Fibroblast of mammary gland (primary cell): ENCODE measurements at regions not wholly inside any gene's neighbourhood (a gene's known extent, or its start where the extent isn't known, plus 50 kb on each side); places are given as distances from the start of the nearest gene placed in this dataset.
A peak's percentile ranks its signal among the peaks of the same experiment; 100 is the strongest.

ENCODE experiments used
- DNase-seq: peaks from one replicate; pipeline ENCODE4 v3.0.0-alpha.2; 2010; ENCODE audit warnings: low read depth
- H3K4me3 ChIP-seq: 2 replicates; pipeline ENCODE4 v1.5.1; 2011; ENCODE audit warnings: low read depth, mild to moderate bottlenecking, low read length, moderate library complexity; ENCODE audit not compliant: control insufficient read depth
- TF ChIP-seq, protein P1 (sequence below): conservative IDR thresholded peaks from 2 replicates; pipeline ENCODE4 v1.5.1; 2011; ENCODE audit warnings: low read depth, low read length, inconsistent platforms; ENCODE audit not compliant: control insufficient read depth, insufficient read depth

DNA sequence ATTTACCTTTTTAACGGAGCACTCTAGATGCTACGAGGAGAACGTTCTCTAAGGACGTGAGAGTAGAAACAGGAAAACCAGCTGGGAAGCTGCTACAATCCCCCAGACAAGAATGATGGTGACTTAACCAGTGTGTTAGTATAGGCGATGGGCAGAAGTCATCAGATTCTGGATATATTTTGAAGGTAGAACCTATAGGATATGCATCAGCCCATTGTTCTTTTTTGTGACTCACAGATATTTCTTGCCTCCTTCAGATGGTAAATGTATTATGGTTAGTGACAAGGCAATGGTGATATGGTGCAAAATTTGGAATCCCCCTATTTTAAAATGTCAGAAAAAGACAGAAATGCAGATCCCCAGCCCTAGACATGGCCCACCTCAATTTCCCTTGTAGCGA is 258.2 kb downstream of the PHLDA1 start:
- no peak for DNase-seq
- TF ChIP-seq, protein P1, sequence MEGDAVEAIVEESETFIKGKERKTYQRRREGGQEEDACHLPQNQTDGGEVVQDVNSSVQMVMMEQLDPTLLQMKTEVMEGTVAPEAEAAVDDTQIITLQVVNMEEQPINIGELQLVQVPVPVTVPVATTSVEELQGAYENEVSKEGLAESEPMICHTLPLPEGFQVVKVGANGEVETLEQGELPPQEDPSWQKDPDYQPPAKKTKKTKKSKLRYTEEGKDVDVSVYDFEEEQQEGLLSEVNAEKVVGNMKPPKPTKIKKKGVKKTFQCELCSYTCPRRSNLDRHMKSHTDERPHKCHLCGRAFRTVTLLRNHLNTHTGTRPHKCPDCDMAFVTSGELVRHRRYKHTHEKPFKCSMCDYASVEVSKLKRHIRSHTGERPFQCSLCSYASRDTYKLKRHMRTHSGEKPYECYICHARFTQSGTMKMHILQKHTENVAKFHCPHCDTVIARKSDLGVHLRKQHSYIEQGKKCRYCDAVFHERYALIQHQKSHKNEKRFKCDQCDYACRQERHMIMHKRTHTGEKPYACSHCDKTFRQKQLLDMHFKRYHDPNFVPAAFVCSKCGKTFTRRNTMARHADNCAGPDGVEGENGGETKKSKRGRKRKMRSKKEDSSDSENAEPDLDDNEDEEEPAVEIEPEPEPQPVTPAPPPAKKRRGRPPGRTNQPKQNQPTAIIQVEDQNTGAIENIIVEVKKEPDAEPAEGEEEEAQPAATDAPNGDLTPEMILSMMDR: no peak
- H3K4me3 ChIP-seq: no peak overlapping the region

DNA sequence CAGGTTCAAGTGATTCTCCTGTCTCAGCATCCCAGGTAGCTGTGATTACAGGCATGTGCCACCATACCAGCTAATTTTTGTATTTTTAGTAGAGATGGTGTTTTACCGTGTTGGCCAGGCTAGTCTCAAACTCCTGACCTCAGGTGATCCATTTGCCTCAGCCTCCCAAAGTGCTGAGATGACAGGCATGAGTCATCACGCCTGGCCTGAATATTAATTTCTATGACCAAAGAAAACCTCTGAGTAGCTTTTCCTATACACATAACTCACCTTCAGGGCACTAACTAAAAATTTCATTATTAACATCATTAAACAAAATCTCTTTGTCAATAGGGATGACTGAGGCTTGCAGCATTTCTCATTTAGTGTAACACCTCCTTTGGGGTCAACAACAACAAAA is 259.6 kb upstream of the KRR1 start:
- no peak overlapping the region for H3K4me3 ChIP-seq
- no peak for DNase-seq
- TF ChIP-seq, protein P1: no peak

GRCh38 chr12:75767957-75768356 is 256.5 kb upstream of the KRR1 start:
- H3K4me3 ChIP-seq: no peak overlapping the region
- no peak for DNase-seq
- TF ChIP-seq, protein P1: no peak

- no peak overlapping the region for H3K4me3 ChIP-seq
- TF ChIP-seq, protein P1: no peak
- DNase-seq: peak; percentile 82
Measured at GRCh38 chr12:75766263-75767160, 255.1 kb upstream of the KRR1 start.

GRCh38 chr12:75765170-75766059 is 254.0 kb upstream of the KRR1 start:
- TF ChIP-seq, protein P1: no peak
- H3K4me3 ChIP-seq: no peak overlapping the region
- no peak for DNase-seq

DNA sequence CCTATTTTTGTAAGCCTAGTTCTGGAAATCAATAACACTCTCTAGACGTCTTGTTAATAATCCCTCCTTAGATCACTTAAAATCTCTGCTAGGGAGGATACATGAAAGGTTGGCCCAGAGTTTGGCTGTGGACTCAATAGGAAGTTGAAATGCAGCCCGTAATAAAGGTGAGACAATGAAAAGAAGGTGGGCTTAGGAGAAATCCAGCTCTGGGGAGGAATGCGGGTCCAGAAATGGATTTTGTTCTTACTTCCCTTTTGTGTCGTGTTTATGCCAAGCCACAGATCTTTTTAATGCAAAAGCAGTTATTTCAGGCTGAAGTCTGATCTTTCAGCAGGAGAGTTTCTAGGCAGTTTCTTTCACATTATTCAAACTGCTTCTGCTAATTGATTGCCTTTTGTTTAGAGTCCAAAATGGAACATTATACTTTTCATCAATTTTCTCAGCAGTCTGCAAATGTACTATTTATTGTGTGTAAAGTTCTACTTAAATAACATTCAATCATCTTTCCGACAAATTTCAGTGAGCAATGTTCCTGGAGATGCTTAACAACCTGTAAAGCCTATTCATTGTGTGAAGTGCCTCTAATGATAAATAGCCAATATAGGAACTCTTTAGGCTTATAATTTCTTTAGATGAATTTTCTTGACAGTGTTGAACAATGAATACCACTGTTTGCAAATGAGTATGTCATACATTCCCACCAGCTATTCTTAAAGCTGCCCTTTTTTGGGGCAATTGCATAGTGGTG is 252.9 kb upstream of the KRR1 start:
- no peak overlapping the region for H3K4me3 ChIP-seq
- TF ChIP-seq, protein P1: no peak
- DNase-seq: no peak
